DMS53 (cell line): ENCODE measurements at regions not wholly inside any gene's neighbourhood (a gene's known extent, or its start where the extent isn't known, plus 50 kb on each side); places are given as distances from the start of the nearest gene placed in this dataset.
A peak's percentile ranks its signal among the peaks of the same experiment; 100 is the strongest.
"Not testable (repeated sequence)": the region's sequence is repeated elsewhere in the genome, so short reads cannot be mapped to it uniquely, and the experiment has no call there.

Experiments
- DNase-seq: peaks from one replicate; lab custom pipeline; 2025; lab: John Stamatoyannopoulos, UW

- DNase-seq = no peak
Measured at GRCh38 chr12:67759829-67760228, 111.3 kb downstream of the DYRK2 start.

DNA sequence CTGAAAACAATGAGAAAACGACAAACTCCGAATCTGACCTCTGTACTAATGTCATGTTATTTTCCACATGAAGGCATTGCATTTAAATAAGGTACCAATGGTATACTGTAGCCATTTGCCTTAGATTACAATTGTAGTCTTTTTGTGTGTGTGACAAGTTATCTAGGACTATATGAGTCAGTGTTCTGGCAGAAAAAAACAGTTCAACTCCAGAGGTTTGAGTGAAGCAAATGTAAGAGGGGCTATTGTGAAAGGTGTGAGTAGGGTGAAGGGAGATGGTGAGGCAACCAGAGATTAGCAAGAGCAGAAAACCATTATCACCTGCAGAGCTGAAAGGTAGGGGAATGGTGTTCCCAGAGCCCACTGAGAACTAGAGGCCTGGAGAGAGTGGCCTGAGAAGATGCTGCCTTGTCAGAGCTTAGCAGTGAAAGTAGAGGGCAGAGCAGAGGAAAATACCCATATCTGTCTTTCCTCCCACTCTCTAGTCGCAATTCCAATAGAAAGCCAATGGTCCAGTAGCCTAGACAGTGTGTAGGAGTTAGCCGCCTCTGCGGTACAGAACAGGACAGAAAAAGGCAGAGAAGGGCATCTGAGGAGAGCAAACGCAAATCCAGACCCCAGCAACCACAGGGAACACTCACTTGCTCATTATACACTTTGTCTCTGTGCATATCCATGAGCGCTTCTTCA is 112.2 kb downstream of the DYRK2 start:
- DNase-seq = no peak

GRCh38 chr12:67761566-67761965 is 113.0 kb downstream of the DYRK2 start:
- no peak for DNase-seq

GRCh38 chr12:67764055-67764454 is 115.5 kb downstream of the DYRK2 start:
- DNase-seq = no peak

GRCh38 chr12:67764946-67765619 is 116.5 kb downstream of the DYRK2 start:
- DNase-seq = no peak

DNA sequence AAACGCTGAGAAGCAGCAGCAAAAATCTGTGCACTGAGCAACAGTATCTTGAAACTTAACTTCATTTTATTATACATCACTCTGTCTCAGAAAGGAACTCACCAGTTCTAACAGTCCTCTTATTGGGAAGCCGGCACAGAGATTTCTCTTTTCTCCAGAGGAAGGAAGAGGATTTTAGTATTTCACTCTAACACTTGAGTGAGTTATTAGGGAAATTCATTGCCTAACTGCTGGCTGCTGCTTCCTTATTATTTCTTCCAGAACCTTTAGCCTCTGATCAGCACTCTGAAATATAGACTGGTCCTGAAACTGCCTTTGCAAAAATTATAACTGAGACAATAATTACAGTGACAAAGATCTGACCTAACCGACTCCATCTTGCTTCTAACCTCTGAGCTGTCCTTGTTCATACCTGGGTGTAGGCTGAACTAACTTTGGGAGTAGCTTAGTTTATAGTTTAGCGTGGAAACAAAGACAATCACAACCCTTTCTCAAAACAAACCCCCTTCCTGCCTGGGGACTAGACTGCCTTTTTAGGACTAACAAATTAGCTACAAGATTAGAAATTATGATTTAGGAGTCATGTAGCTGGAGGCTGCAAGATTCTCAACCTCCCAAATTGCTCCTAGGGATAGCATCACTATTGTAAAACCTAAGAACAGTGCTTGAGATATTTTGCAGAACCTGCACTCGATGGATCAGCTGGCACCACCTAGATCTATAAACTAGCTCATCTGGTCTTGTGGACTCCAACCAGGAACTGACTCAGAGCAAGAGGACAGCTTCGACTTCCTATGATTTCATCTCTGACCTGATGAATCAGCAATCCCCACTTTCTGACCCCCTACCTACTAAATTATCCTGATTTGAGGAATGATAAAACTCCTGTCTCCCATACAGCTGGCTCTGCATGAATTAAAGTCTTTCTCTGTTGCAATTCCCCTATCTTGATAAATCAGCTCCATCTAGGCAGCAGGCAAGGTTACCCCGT is 117.5 kb downstream of the DYRK2 start:
- peak; percentile 40 for DNase-seq

GRCh38 chr12:67772267-67773169 is 124.0 kb downstream of the DYRK2 start:
- DNase-seq = peak; percentile 55

DNA sequence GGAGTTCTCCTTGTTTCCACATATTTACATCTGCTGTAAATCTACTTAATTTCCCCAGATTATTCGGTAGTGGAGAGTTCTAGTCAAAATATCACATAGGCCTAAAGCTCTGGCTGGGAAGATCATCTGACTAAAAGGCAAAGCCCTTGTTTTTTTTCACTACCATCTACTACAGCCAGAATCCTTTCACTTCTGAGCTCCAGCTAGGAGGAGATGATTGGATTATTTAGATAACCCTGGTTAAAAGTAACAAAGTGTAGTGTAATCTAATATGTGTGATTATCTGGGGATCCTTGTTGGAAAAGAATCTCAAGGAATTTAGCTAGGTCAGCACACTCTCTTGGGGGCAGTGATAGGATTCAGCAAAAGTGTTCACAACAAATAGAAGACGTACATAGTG is 125.4 kb downstream of the DYRK2 start:
- no peak for DNase-seq

- no peak for DNase-seq
Measured at GRCh38 chr12:67774983-67775587, 126.5 kb downstream of the DYRK2 start.

- DNase-seq = no peak
Measured at GRCh38 chr12:67780580-67781084, 132.1 kb downstream of the DYRK2 start.

GRCh38 chr12:67782573-67782972 is 134.0 kb downstream of the DYRK2 start:
- no peak for DNase-seq

DNA sequence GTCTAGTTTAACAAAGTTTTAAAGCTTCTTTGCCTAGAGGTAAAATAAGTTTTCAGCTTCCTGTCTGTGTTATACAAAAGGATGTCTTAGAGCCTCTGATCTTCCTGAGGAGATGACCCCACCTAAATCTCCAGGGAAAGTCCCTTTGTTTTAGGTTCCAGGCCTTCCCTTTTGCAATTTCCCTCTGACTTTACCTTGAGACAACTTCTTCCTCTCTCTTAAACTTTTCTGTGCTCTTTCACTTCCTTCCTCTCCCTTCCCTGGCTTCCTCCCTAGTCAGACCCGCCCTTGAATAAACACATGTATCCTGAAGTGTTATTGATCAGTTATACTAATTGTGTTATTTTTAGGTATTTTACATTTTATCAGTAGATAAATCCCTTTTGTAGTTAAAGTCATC is 134.8 kb downstream of the DYRK2 start:
- no peak for DNase-seq

GRCh38 chr12:67784831-67785230 is 136.3 kb downstream of the DYRK2 start:
- DNase-seq = peak; percentile 12

- DNase-seq = peak; percentile 16
Measured at GRCh38 chr12:67786086-67786485, 137.5 kb downstream of the DYRK2 start.

- no peak for DNase-seq
Measured at GRCh38 chr12:67788118-67788517, 139.6 kb downstream of the DYRK2 start.

GRCh38 chr12:67789266-67789665 is 140.7 kb downstream of the DYRK2 start:
- DNase-seq = no peak

- no peak for DNase-seq
Measured at GRCh38 chr12:67790660-67791059, 142.1 kb downstream of the DYRK2 start.

- DNase-seq = not testable (repeated sequence)
Measured at GRCh38 chr12:67791362-67791761, 142.8 kb downstream of the DYRK2 start.

- DNase-seq = peak; percentile 99
Measured at GRCh38 chr12:67792185-67792584, 143.6 kb downstream of the DYRK2 start.

DNA sequence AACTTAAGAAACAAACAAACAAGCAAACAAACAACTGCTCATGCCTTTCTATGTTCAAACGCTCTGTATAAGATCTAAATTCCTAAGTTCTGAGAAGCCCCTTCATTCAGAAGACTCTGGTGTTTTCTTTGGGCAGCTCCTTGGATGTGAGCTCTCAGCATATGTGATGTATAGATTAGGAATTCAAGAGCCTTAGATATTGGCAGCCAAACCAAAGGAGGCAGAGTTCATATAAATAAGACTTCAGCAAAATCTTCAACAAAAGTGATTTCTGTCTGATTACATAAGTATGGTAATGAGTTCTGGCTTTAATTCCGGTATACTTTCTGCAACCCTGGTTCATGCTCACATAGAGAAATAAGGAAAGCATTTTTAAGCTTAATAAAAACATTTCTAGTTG is 145.6 kb downstream of the DYRK2 start:
- no peak for DNase-seq

DNA sequence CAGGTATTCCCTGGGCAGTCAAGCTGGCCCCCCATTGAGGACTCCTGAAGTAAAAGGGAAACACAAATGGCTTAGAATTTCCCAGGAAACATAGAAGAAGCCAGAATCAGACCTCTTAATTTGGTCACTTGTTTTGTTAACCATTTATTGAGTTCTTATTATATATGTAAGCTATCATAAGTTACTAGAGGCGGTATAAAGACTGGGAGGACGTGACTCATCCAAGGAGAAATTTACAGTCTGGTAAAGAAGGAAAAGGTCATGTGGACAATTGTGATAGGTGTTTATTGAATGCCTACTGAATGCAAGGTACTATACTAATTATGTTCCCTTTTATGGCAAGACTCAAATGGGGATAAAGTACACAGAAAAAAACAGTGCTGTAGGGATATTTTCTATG is 146.7 kb downstream of the DYRK2 start:
- no peak for DNase-seq
